ENCODE measurements at regions not wholly inside any gene's neighbourhood (a gene's known extent, or its start where the extent isn't known, plus 50 kb on each side); places are given as distances from the start of the nearest gene placed in this dataset.

GRCh38 chr10:108709927-108710722, 1213.2 kb downstream of the XPNPEP1 start:
- TF ChIP-seq POLR2AphosphoS5 (IDR thresholded peaks at IDR 0.05; ENCODE audit: low read depth, low read length), result no peak
- no peak for TF ChIP-seq POLR2A (IDR thresholded peaks at IDR 0.05; ENCODE audit: low read depth, low read length)
- no peak for TF ChIP-seq TAF1 (IDR thresholded peaks at IDR 0.05; ENCODE audit: low read depth, low read length)
- no peak for TF ChIP-seq POU2F2 (IDR thresholded peaks at IDR 0.05; ENCODE audit: low read depth, low read length)
- TF ChIP-seq SPI1 (IDR thresholded peaks at IDR 0.05; ENCODE audit: low read depth, low read length), result no peak
